ENCODE measurements at regions not wholly inside any gene's neighbourhood (a gene's known extent, or its start where the extent isn't known, plus 50 kb on each side); places are given as distances from the start of the nearest gene placed in this dataset.

- ChIA-PET POLR2A (no interaction called here), CTCF (no interaction called here)
- TF ChIP-seq CTCF (IDR thresholded peaks at IDR 0.05; ENCODE audit: insufficient read depth in 1 of 2, low read depth in 1 of 2, low read length in 1 of 2, severe bottlenecking in 1 of 2, unreplicated experiment in 1 of 2): no peak
- Mint-ChIP-seq H3K4me1 (ENCODE audit: low read depth, unreplicated experiment) (no peaks in the 10 kb centered on the region), H3K4me3 (ENCODE audit: unreplicated experiment) (no peak overlapping the region), H3K36me3 (ENCODE audit: insufficient read depth, unreplicated experiment) (no peaks in the 10 kb centered on the region), H3K27ac (ENCODE audit: unreplicated experiment) (no peak overlapping the region), H3K9me3 (ENCODE audit: unreplicated experiment) (no peaks in the 10 kb centered on the region), H3K27me3 (ENCODE audit: insufficient read depth, unreplicated experiment) (no peaks in the 10 kb centered on the region)
- intact Hi-C loops (cut with micrococcal nuclease; ENCODE audit: unreplicated experiment): loop anchor here (5.0 kb wide), 1 partner anchor 382 kb away; no protein-coding TSS in a partner anchor
- BruUV-seq (replicated peaks): no TSS peak
- no peak for DNase-seq
- H3K27me3 ChIP-seq (replicated peaks; ENCODE audit: control insufficient read depth, insufficient read depth, low read length): no peaks in the 10 kb centered on the region
- H3K4me3 ChIP-seq (ENCODE audit: low read depth, low read length): no peak overlapping the region
- no peaks in the 10 kb centered on the region for H3K36me3 ChIP-seq (ENCODE audit: control insufficient read depth, insufficient read depth, low read length)
- H3K9me3 ChIP-seq: no peaks in the 10 kb centered on the region
- no peaks in the 10 kb centered on the region for H3K4me1 ChIP-seq
Observed at GRCh38 chr13:34419755-34420154, 522.3 kb upstream of the NBEA start.

- no peaks in the 10 kb centered on the region for H3K4me1 ChIP-seq
- ChIA-PET POLR2A (no interaction called here), CTCF (no interaction called here)
- no peaks in the 10 kb centered on the region for H3K9me3 ChIP-seq
- no peak overlapping the region for H3K4me3 ChIP-seq (ENCODE audit: low read depth, low read length)
- Mint-ChIP-seq H3K36me3 (ENCODE audit: insufficient read depth, unreplicated experiment) (no peaks in the 10 kb centered on the region), H3K27ac (ENCODE audit: unreplicated experiment) (no peak overlapping the region), H3K27me3 (ENCODE audit: insufficient read depth, unreplicated experiment) (no peaks in the 10 kb centered on the region), H3K4me1 (ENCODE audit: low read depth, unreplicated experiment) (no peaks in the 10 kb centered on the region), H3K4me3 (ENCODE audit: unreplicated experiment) (no peak overlapping the region), H3K9me3 (ENCODE audit: unreplicated experiment) (no peaks in the 10 kb centered on the region)
- no peak for DNase-seq
- H3K36me3 ChIP-seq (ENCODE audit: control insufficient read depth, insufficient read depth, low read length): no peaks in the 10 kb centered on the region
- no peak for TF ChIP-seq CTCF (IDR thresholded peaks at IDR 0.05; ENCODE audit: insufficient read depth in 1 of 2, low read depth in 1 of 2, low read length in 1 of 2, severe bottlenecking in 1 of 2, unreplicated experiment in 1 of 2)
- intact Hi-C loops (cut with micrococcal nuclease; ENCODE audit: unreplicated experiment): no loop called here
- no TSS peak for BruUV-seq (replicated peaks)
- H3K27me3 ChIP-seq (replicated peaks; ENCODE audit: control insufficient read depth, insufficient read depth, low read length): no peaks in the 10 kb centered on the region
Observed at GRCh38 chr13:34420702-34421346, 521.2 kb upstream of the NBEA start.

- H3K9me3 ChIP-seq: no peaks in the 10 kb centered on the region
- no peak for DNase-seq
- H3K27me3 ChIP-seq (replicated peaks; ENCODE audit: control insufficient read depth, insufficient read depth, low read length): no peaks in the 10 kb centered on the region
- Mint-ChIP-seq H3K36me3 (ENCODE audit: insufficient read depth, unreplicated experiment) (no peaks in the 10 kb centered on the region), H3K27me3 (ENCODE audit: insufficient read depth, unreplicated experiment) (no peaks in the 10 kb centered on the region), H3K9me3 (ENCODE audit: unreplicated experiment) (no peaks in the 10 kb centered on the region), H3K27ac (ENCODE audit: unreplicated experiment) (no peak overlapping the region), H3K4me3 (ENCODE audit: unreplicated experiment) (no peak overlapping the region), H3K4me1 (ENCODE audit: low read depth, unreplicated experiment) (no peaks in the 10 kb centered on the region)
- intact Hi-C loops (cut with micrococcal nuclease; ENCODE audit: unreplicated experiment): no loop called here
- CTCF ChIA-PET: no interaction called here
- no peaks in the 10 kb centered on the region for H3K4me1 ChIP-seq
- peak in 1 of 2 experiments; percentile 20 for TF ChIP-seq CTCF (IDR thresholded peaks at IDR 0.05; ENCODE audit: insufficient read depth in 1 of 2, low read depth in 1 of 2, low read length in 1 of 2, severe bottlenecking in 1 of 2, unreplicated experiment in 1 of 2)
- H3K4me3 ChIP-seq (ENCODE audit: low read depth, low read length): no peak overlapping the region
- no TSS peak for BruUV-seq (replicated peaks)
- H3K36me3 ChIP-seq (ENCODE audit: control insufficient read depth, insufficient read depth, low read length): no peaks in the 10 kb centered on the region
- POLR2A ChIA-PET: no interaction called here
Observed at GRCh38 chr13:34421347-34421719, 520.7 kb upstream of the NBEA start.

All from Caco-2 (cell line).